PC-9 (cell line): ENCODE measurements at regions not wholly inside any gene's neighbourhood (a gene's known extent, or its start where the extent isn't known, plus 50 kb on each side); places are given as distances from the start of the nearest gene placed in this dataset.

Experiments used
- EZH2 ChIP-seq: fragments of 200-600 bp; sonication (generic); IDR thresholded peaks from 2 replicates; pipeline ENCODE4 v1.8.0; 2017; ENCODE audit warnings: antibody characterized with exemption, low read depth
- TF ChIP-seq, protein P1 (sequence below): fragments of 200-600 bp; sonication (generic); conservative IDR thresholded peaks from 2 replicates; pipeline ENCODE4 v1.6.1; 2017; ENCODE audit warnings: mixed run types, antibody characterized with exemption, mild to moderate bottlenecking, moderate library complexity

DNA sequence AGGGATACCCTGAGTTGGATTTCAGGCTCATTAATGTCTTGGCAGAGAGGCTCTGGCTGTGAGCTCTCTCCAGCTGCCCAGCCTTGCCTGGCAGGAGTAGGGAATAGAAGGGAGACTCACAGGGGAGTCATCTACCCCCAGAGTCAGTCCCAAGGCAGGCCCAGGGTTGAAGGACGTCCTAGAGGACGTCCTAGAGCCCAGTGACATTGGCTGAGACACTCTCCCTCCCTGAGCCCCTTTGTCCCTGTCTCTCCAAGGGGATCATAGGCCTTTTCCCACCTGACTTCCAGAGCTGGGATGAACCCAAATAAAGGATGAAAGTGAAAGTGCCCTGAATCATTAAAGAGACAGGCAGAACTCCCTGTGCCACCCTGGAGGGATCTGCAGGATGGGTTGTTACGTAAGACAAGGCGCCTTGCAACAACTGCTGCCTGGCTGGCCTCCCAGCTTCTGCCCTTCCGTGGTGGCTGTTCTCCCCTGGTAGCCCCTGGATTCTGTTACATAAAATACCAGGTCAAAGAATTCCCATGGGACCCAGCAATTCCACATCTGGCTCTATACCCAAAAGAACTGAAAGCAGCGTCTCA is 53.6 kb upstream of the SIRPA start:
- TF ChIP-seq EZH2: no peak
- TF ChIP-seq, protein P1, sequence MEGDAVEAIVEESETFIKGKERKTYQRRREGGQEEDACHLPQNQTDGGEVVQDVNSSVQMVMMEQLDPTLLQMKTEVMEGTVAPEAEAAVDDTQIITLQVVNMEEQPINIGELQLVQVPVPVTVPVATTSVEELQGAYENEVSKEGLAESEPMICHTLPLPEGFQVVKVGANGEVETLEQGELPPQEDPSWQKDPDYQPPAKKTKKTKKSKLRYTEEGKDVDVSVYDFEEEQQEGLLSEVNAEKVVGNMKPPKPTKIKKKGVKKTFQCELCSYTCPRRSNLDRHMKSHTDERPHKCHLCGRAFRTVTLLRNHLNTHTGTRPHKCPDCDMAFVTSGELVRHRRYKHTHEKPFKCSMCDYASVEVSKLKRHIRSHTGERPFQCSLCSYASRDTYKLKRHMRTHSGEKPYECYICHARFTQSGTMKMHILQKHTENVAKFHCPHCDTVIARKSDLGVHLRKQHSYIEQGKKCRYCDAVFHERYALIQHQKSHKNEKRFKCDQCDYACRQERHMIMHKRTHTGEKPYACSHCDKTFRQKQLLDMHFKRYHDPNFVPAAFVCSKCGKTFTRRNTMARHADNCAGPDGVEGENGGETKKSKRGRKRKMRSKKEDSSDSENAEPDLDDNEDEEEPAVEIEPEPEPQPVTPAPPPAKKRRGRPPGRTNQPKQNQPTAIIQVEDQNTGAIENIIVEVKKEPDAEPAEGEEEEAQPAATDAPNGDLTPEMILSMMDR: no peak
